Subcutaneous abdominal adipose tissue (tissue), 5 donors: ENCODE measurements at regions not wholly inside any gene's neighbourhood (a gene's known extent, or its start where the extent isn't known, plus 50 kb on each side); places are given as distances from the start of the nearest gene placed in this dataset.

Experiments
- H3K27ac ChIP-seq: one replicate; pipeline ENCODE4 v1.7.0; 2013; ENCODE audit warnings: low read depth, mild to moderate bottlenecking, inconsistent platforms, low read length, moderate library complexity
- H3K27me3 ChIP-seq, 5 donors: one replicate each; pipeline ENCODE4 v1.7.0; 2013; ENCODE audit warnings: low read length in 5 of 5, inconsistent platforms in 1 of 5; ENCODE audit not compliant: control insufficient read depth in 5 of 5, insufficient read depth in 4 of 5
- H3K36me3 ChIP-seq, 5 donors: one replicate each; pipeline ENCODE4 v1.7.0; 2013; ENCODE audit warnings: low read length in 5 of 5; ENCODE audit not compliant: control insufficient read depth in 5 of 5, insufficient read depth in 5 of 5
- H3K4me1 ChIP-seq, 5 donors: one replicate each; pipeline ENCODE4 v1.7.0; 2013; ENCODE audit warnings: low read length in 5 of 5, mild to moderate bottlenecking in 3 of 5, moderate library complexity in 1 of 5; ENCODE audit not compliant: control insufficient read depth in 5 of 5, insufficient read depth in 5 of 5
- H3K4me3 ChIP-seq, 5 donors: one replicate each; pipeline ENCODE4 v1.7.0; 2013; ENCODE audit warnings: low read length in 5 of 5, low read depth in 1 of 5
- H3K9ac ChIP-seq, 5 donors: one replicate each; pipeline ENCODE4 v1.7.0; 2013; ENCODE audit warnings: low read length in 5 of 5, mild to moderate bottlenecking in 4 of 5, moderate library complexity in 3 of 5
- H3K9me3 ChIP-seq, 5 donors: one replicate each; pipeline ENCODE4 v1.7.0; 2013; ENCODE audit warnings: low read length in 5 of 5; ENCODE audit not compliant: control insufficient read depth in 5 of 5
- donor health status: healthy.
- donor health status: healthy.
- donor health status: healthy.
- donor health status: healthy.
- donor health status: healthy.

DNA sequence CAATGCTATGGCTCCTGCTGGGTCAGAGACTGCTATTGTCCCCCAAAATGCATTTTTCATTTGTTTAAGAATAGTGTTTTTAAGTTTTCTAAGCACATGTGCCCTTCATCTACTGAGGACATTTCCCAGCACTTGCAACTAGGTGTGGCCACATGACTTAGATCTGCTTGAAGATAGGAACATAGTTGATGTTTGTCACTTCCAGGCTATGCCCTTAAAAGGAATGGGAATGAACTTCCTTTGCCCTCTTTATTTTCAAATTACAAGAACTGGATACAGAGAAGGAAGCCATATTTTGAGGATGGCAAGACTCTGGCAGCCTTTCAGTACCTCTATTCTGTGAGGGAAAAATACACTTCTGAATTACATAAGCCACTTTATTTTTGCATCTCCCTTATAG is 203.0 kb upstream of the TFAP2D start:
- H3K9me3 ChIP-seq = no peaks in the 10 kb centered on the region
- no peaks in the 10 kb centered on the region for H3K4me1 ChIP-seq

DNA sequence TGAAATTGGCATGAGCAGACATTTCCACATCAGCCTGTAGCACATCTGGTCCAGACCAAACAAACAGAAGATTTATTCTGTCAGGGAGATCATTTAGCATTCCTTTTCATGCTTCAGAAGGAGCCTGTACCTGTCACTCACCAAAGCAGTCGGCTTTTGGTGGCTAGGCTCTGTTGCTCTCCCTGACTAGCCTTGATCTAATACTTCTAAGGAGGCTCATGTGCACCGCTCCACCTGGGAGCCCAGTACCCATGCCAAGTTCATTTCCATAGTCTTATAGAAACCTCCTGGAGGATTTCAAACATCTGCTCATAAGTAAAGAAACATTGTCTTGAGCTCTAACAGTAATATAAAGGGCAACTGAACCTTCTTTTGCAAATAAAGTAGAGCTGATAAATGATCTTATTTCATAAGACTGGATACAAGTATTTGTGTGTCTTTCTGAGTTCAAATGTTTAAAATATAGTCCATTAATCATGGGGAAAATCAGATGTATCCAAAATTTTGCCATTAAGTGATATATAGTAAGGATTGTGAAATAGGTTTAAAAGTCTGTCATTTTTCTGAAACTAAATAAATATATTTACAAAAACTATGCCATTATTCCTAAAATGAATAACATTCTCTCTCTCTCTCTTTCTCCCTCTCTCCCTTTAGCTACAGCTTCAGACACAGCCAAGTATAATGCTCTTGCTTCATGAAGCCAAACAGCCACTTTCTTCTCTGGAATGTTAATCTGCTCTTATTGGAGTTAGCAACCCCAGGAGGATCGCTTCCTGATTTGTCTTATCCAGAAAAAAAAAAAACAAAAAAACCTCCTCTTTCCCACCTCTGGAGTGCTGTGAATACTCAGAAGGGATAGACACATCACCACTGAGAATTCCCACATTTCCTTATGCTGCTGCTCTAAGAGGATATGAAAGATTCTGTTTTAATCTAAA is 192.7 kb upstream of the TFAP2D start:
- Histone ChIP-seq H3K4me1 (no peaks in the 10 kb centered on the region), H3K4me3 (no peak overlapping the region), H3K9me3 (no peaks in the 10 kb centered on the region), H3K36me3 (no peaks in the 10 kb centered on the region), H3K9ac (no peak overlapping the region), H3K27me3 (no peaks in the 10 kb centered on the region), H3K27ac (no peak overlapping the region)

More for the DNA sequence above, 203.0 kb upstream of the TFAP2D start:
- no peaks in the 10 kb centered on the region for H3K27me3 ChIP-seq
- no peak overlapping the region for H3K4me3 ChIP-seq
- no peak overlapping the region for H3K27ac ChIP-seq
- no peaks in the 10 kb centered on the region for H3K36me3 ChIP-seq
- H3K9ac ChIP-seq = no peak overlapping the region

DNA sequence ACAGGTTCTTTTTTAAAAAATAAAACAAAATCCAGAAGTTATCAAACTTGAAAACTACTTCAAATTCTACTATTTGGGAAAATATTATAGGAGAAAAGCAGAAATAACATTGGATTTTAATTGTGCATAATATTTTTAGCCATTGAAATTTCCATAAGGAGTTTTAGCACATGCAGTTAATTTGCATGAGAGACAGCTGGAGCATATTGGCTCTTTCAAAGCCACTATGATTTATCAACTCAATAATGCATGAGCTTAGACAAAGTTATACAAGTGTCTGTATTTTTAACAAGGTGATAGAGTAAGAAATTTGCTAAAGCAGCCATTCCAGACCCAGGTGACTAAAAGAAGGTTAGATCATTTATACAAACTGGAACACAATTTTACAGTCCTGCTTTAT is 189.0 kb upstream of the TFAP2D start:
- Histone ChIP-seq H3K4me1 (no peaks in the 10 kb centered on the region), H3K36me3 (no peaks in the 10 kb centered on the region), H3K27ac (no peak overlapping the region), H3K27me3 (no peaks in the 10 kb centered on the region), H3K4me3 (no peak overlapping the region), H3K9ac (no peak overlapping the region), H3K9me3 (no peaks in the 10 kb centered on the region)

DNA sequence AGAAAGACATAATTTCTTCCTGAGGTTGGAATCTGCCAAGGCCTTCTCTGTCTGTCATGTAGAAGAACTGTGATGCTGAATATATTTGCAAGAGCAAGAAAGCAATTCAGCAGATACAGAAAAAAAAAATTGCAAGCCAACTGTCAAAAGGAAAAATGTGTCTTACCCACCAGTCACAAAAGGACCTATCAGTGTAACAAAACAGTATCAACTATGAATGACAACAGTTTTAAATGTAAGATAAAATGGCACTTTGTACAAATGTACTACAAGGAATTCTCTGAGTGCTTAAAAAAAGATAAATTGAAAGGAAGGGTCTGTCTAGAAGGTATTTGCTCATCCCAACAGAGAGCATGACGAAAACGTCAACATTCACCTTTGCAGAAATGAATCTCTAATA is 185.3 kb upstream of the TFAP2D start:
- no peaks in the 10 kb centered on the region for H3K9me3 ChIP-seq

DNA sequence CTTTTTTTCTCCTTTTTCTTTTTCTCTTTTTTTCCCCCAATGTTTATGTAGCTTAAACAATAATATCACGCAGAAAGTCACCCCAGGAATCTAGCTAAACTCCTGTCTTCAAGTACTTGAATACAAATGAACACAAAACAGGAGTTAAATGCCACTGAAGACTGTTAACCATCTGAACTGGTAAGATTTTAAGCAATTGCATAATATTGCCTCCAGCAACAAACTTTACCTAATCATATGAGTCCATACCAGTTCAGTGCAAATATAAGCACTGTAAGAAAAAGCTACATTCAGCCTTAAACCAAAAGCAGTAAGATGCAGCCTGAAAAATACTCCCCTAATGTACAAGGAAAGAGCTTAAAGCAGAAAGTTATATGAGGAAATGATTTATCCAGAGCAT is 173.9 kb upstream of the TFAP2D start:
- H3K27ac ChIP-seq = no peak overlapping the region
- no peaks in the 10 kb centered on the region for H3K36me3 ChIP-seq
- no peak overlapping the region for H3K4me3 ChIP-seq
- H3K9me3 ChIP-seq = no peaks in the 10 kb centered on the region
- no peaks in the 10 kb centered on the region for H3K27me3 ChIP-seq
- H3K9ac ChIP-seq = no peak overlapping the region
- no peaks in the 10 kb centered on the region for H3K4me1 ChIP-seq

More for the DNA sequence above, 185.3 kb upstream of the TFAP2D start:
- Histone ChIP-seq H3K4me3 (no peak overlapping the region), H3K36me3 (no peaks in the 10 kb centered on the region), H3K27me3 (no peaks in the 10 kb centered on the region), H3K9ac (no peak overlapping the region), H3K4me1 (no peaks in the 10 kb centered on the region), H3K27ac (no peak overlapping the region)

DNA sequence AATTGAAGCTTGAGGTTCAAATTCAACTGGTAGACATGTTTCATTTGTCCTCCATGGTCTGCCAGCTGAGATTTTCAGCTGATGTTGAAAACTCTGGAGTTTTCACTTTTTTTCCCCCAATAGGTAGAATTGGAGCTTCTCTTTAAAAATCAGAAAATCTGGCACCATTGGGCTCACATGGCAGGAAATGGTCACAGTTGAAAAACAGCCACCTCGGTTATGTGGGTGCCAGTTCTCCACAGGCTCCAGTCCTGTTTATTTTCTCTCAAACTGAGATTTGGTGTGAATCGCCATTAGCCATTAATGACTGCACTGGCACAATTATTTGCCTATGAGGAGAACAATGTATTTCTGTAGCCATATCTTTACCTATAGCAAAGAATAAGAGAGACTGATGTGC is 171.4 kb upstream of the TFAP2D start:
- Histone ChIP-seq H3K4me1 (no peaks in the 10 kb centered on the region), H3K9me3 (no peaks in the 10 kb centered on the region), H3K27ac (no peak overlapping the region), H3K27me3 (no peaks in the 10 kb centered on the region), H3K9ac (no peak overlapping the region), H3K36me3 (no peaks in the 10 kb centered on the region), H3K4me3 (no peak overlapping the region)

DNA sequence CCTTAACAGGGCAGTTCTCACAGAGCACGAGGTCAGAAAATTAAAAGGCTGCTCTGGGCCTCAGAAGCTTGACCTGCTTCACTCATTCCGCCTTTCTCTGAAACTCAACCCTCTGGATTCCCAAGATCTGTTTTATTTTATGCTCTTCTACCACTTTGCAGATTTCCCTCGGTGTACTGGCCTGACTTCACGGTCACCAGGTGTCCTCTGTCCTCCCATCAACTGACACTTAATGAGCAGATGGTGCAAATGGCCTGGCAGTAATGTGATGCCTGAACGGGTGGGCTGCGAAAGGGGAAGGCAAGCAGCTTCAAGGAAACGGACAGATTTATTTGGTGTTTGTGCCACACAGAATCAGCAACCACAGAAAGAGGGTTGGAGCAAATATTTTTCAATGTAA is 169.7 kb upstream of the TFAP2D start:
- H3K4me3 ChIP-seq = no peak overlapping the region
- H3K27ac ChIP-seq = no peak overlapping the region
- no peaks in the 10 kb centered on the region for H3K36me3 ChIP-seq
- no peaks in the 10 kb centered on the region for H3K9me3 ChIP-seq
- H3K4me1 ChIP-seq = no peaks in the 10 kb centered on the region
- no peak overlapping the region for H3K9ac ChIP-seq
- no peaks in the 10 kb centered on the region for H3K27me3 ChIP-seq

DNA sequence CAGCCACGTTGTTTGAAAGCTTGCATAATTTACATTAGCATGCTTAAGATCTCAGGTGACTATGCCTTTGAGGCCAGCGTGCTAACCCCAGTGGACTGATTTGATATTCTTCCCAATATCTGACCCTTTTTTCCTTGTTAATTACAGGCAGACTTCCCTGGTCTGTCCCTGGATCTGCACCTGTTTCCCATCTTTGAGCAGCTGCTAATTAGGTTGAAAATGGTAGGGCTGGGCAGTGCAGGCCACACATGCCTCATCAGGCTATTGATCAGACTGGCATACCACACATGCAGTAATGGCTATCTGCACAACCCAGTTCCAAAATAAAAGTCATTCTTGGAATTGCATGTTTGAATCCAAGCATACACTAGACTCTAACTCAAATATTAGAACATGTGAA is 164.3 kb upstream of the TFAP2D start:
- no peaks in the 10 kb centered on the region for H3K27me3 ChIP-seq
- H3K9ac ChIP-seq = no peak overlapping the region
- H3K27ac ChIP-seq = no peak overlapping the region
- H3K9me3 ChIP-seq = no peaks in the 10 kb centered on the region
- no peaks in the 10 kb centered on the region for H3K4me1 ChIP-seq
- no peak overlapping the region for H3K4me3 ChIP-seq
- H3K36me3 ChIP-seq = no peaks in the 10 kb centered on the region

DNA sequence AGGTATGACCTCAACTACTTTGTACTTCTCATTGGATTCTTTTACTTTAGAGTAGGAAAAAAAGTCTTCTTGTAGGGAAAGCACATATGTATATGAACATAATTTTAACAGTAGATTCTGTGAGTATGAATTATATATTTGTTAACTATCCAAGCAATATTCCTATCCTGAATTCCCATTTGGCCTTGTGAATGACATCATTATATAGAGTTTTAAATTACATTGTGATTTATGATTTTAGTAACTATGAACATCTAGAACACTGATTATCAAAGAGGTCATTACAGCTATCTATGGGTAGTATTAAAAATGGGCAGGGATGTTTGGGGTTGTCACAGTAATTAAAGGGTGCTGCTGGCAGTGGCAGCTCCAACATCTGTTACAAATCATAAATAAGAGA is 163.9 kb upstream of the TFAP2D start:
- H3K9ac ChIP-seq = no peak overlapping the region
- no peaks in the 10 kb centered on the region for H3K27me3 ChIP-seq
- H3K9me3 ChIP-seq = no peaks in the 10 kb centered on the region
- no peak overlapping the region for H3K27ac ChIP-seq
- H3K4me3 ChIP-seq = no peak overlapping the region
- no peaks in the 10 kb centered on the region for H3K4me1 ChIP-seq
- no peaks in the 10 kb centered on the region for H3K36me3 ChIP-seq

DNA sequence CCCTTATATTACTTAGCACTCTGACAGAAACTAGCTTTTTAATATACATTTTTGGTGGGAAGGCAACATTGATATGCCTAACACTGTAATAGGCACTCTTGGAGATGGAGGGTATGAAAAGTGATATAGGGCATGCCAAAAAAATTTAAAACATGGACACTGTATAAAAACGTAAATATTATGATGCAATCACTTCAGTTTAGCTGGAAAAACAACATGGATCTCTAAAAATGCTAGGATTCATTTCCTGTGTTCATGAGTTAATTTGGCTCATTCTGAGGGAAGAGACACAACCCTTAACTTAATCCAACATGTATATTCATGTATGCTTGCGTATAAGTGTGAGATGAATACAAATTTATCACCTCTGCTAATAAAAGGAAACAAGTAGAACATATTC is 157.3 kb upstream of the TFAP2D start:
- no peak overlapping the region for H3K27ac ChIP-seq
- no peaks in the 10 kb centered on the region for H3K4me1 ChIP-seq
- no peaks in the 10 kb centered on the region for H3K9me3 ChIP-seq
- H3K36me3 ChIP-seq = no peaks in the 10 kb centered on the region
- no peak overlapping the region for H3K4me3 ChIP-seq
- no peaks in the 10 kb centered on the region for H3K27me3 ChIP-seq
- no peak overlapping the region for H3K9ac ChIP-seq
